ENCODE measurements at regions not wholly inside any gene's neighbourhood (a gene's known extent, or its start where the extent isn't known, plus 50 kb on each side); places are given as distances from the start of the nearest gene placed in this dataset.
"Not testable (repeated sequence)": the region's sequence is repeated elsewhere in the genome, so short reads cannot be mapped to it uniquely, and the experiment has no call there.

- H3K36me3 ChIP-seq (replicated peaks): no peaks in the 10 kb centered on the region
- H3K4me1 ChIP-seq: peaks cover 27% of the 10 kb centered on the region
- H3K27me3 ChIP-seq (ENCODE audit: low read depth): no peaks in the 10 kb centered on the region
- no peak overlapping the region for H3K4me3 ChIP-seq
- peak in 1 of 2 experiments; percentile 19 for DNase-seq (ENCODE audit: low spot score in 2 of 2)
- H3K9me3 ChIP-seq: no peaks in the 10 kb centered on the region
- in situ Hi-C loops (cut with MboI; ENCODE audit: low sequenced_read_pairs): no loop called here
Measured at GRCh38 chr2:39989888-39990287, 210.8 kb upstream of the THUMPD2 start.

- 0 out of 2 replicates have a peak, but pooled peaks cover 2% of the 10 kb centered on the region for H3K9me3 ChIP-seq
- H3K27me3 ChIP-seq (ENCODE audit: low read depth): no peaks in the 10 kb centered on the region
- H3K4me3 ChIP-seq: no peak overlapping the region
- no peak for DNase-seq (ENCODE audit: low spot score in 2 of 2)
- H3K36me3 ChIP-seq (replicated peaks): no peaks in the 10 kb centered on the region
- in situ Hi-C loops (cut with MboI; ENCODE audit: low sequenced_read_pairs): no loop called here
- H3K4me1 ChIP-seq: no peaks in the 10 kb centered on the region
Measured at GRCh38 chr2:39981883-39982311, 202.8 kb upstream of the THUMPD2 start.

- Histone ChIP-seq H3K9me3 (no peaks in the 10 kb centered on the region), H3K4me1 (no peaks in the 10 kb centered on the region), H3K36me3 (replicated peaks) (no peaks in the 10 kb centered on the region), H3K4me3 (no peak overlapping the region), H3K27me3 (ENCODE audit: low read depth) (no peaks in the 10 kb centered on the region)
- DNase-seq (ENCODE audit: low spot score in 2 of 2): no peak
- in situ Hi-C loops (cut with MboI; ENCODE audit: low sequenced_read_pairs): no loop called here
Measured at GRCh38 chr2:39975476-39976020, 196.5 kb upstream of the THUMPD2 start.

- Histone ChIP-seq H3K4me1 (0 out of 2 replicates have a peak, but pooled peaks cover 2% of the 10 kb centered on the region), H3K9me3 (no peaks in the 10 kb centered on the region), H3K27me3 (ENCODE audit: low read depth) (no peaks in the 10 kb centered on the region), H3K4me3 (no peak overlapping the region), H3K36me3 (replicated peaks) (no peaks in the 10 kb centered on the region)
- DNase-seq (ENCODE audit: low spot score in 2 of 2): no peak
- in situ Hi-C loops (cut with MboI; ENCODE audit: low sequenced_read_pairs): no loop called here
Measured at GRCh38 chr2:39968037-39968436, 189.0 kb upstream of the THUMPD2 start.

- DNase-seq (ENCODE audit: low spot score in 2 of 2); H3K36me3 ChIP-seq (replicated peaks); in situ Hi-C loops (cut with MboI; ENCODE audit: low sequenced_read_pairs); H3K27me3 ChIP-seq (ENCODE audit: low read depth); H3K4me1 ChIP-seq; H3K4me3 ChIP-seq; H3K9me3 ChIP-seq: not testable (repeated sequence)
Measured at GRCh38 chr2:39960681-39961080, 181.6 kb upstream of the THUMPD2 start.

- Histone ChIP-seq H3K27me3 (ENCODE audit: low read depth) (no peaks in the 10 kb centered on the region), H3K9me3 (no peaks in the 10 kb centered on the region), H3K36me3 (replicated peaks) (no peaks in the 10 kb centered on the region), H3K4me1 (no peaks in the 10 kb centered on the region; the same call in 1 of the 2 replicates), H3K4me3 (no peak overlapping the region)
- in situ Hi-C loops (cut with MboI; ENCODE audit: low sequenced_read_pairs): no loop called here
- no peak for DNase-seq (ENCODE audit: low spot score in 2 of 2)
Measured at GRCh38 chr2:39954346-39954745, 175.3 kb upstream of the THUMPD2 start.

GRCh38 chr2:39949131-39949530, 170.1 kb upstream of the THUMPD2 start:
- Histone ChIP-seq H3K4me1 (peaks cover 6% of the 10 kb centered on the region), H3K27me3 (ENCODE audit: low read depth) (no peaks in the 10 kb centered on the region), H3K36me3 (replicated peaks) (no peaks in the 10 kb centered on the region), H3K4me3 (no peak overlapping the region), H3K9me3 (no peaks in the 10 kb centered on the region)
- DNase-seq (ENCODE audit: low spot score in 2 of 2): peak in 1 of 2 experiments; percentile 13
- in situ Hi-C loops (cut with MboI; ENCODE audit: low sequenced_read_pairs): no loop called here

- Histone ChIP-seq H3K4me1 (peaks cover 6% of the 10 kb centered on the region), H3K36me3 (replicated peaks) (no peaks in the 10 kb centered on the region), H3K9me3 (no peaks in the 10 kb centered on the region), H3K27me3 (ENCODE audit: low read depth) (no peaks in the 10 kb centered on the region), H3K4me3 (no peak overlapping the region)
- in situ Hi-C loops (cut with MboI; ENCODE audit: low sequenced_read_pairs): no loop called here
- DNase-seq (ENCODE audit: low spot score in 2 of 2): no peak
Measured at GRCh38 chr2:39948016-39948719, 169.1 kb upstream of the THUMPD2 start.

- DNase-seq (ENCODE audit: low spot score in 2 of 2): no peak
- no peaks in the 10 kb centered on the region for H3K27me3 ChIP-seq (ENCODE audit: low read depth)
- H3K4me1 ChIP-seq: peaks cover 6% of the 10 kb centered on the region
- in situ Hi-C loops (cut with MboI; ENCODE audit: low sequenced_read_pairs): no loop called here
- H3K9me3 ChIP-seq: no peaks in the 10 kb centered on the region
- no peak overlapping the region for H3K4me3 ChIP-seq
- no peaks in the 10 kb centered on the region for H3K36me3 ChIP-seq (replicated peaks)
Measured at GRCh38 chr2:39947294-39948015, 168.4 kb upstream of the THUMPD2 start.

GRCh38 chr2:39942950-39943349, 163.9 kb upstream of the THUMPD2 start:
- in situ Hi-C loops (cut with MboI; ENCODE audit: low sequenced_read_pairs): no loop called here
- no peaks in the 10 kb centered on the region for H3K36me3 ChIP-seq (replicated peaks)
- no peaks in the 10 kb centered on the region for H3K27me3 ChIP-seq (ENCODE audit: low read depth)
- no peak for DNase-seq (ENCODE audit: low spot score in 2 of 2)
- no peaks in the 10 kb centered on the region for H3K9me3 ChIP-seq
- no peak overlapping the region for H3K4me3 ChIP-seq
- peaks cover 9% of the 10 kb centered on the region for H3K4me1 ChIP-seq

GRCh38 chr2:39938035-39938835, 159.2 kb upstream of the THUMPD2 start:
- no peaks in the 10 kb centered on the region for H3K36me3 ChIP-seq (replicated peaks)
- peaks cover 3% of the 10 kb centered on the region; the same call in 1 of the 2 replicates for H3K9me3 ChIP-seq
- in situ Hi-C loops (cut with MboI; ENCODE audit: low sequenced_read_pairs): no loop called here
- no peak overlapping the region for H3K4me3 ChIP-seq
- H3K4me1 ChIP-seq: peaks cover 9% of the 10 kb centered on the region
- H3K27me3 ChIP-seq (ENCODE audit: low read depth): no peaks in the 10 kb centered on the region
- no peak for DNase-seq (ENCODE audit: low spot score in 2 of 2)

- in situ Hi-C loops (cut with MboI; ENCODE audit: low sequenced_read_pairs): no loop called here
- no peak overlapping the region for H3K4me3 ChIP-seq
Measured at GRCh38 chr2:39937621-39938020, 158.6 kb upstream of the THUMPD2 start.

GRCh38 chr2:39934851-39935250, 155.8 kb upstream of the THUMPD2 start:
- Histone ChIP-seq H3K9me3 (peaks cover 3% of the 10 kb centered on the region; the same call in 1 of the 2 replicates), H3K4me3 (no peak overlapping the region), H3K36me3 (replicated peaks) (no peaks in the 10 kb centered on the region), H3K4me1 (peaks cover 9% of the 10 kb centered on the region), H3K27me3 (ENCODE audit: low read depth) (no peaks in the 10 kb centered on the region)
- no peak for DNase-seq (ENCODE audit: low spot score in 2 of 2)
- in situ Hi-C loops (cut with MboI; ENCODE audit: low sequenced_read_pairs): no loop called here

More at GRCh38 chr2:39937621-39938020, 158.6 kb upstream of the THUMPD2 start:
- H3K4me1 ChIP-seq: peaks cover 9% of the 10 kb centered on the region
- H3K36me3 ChIP-seq (replicated peaks): no peaks in the 10 kb centered on the region
- H3K27me3 ChIP-seq (ENCODE audit: low read depth): no peaks in the 10 kb centered on the region
- DNase-seq (ENCODE audit: low spot score in 2 of 2): no peak
- H3K9me3 ChIP-seq: peaks cover 3% of the 10 kb centered on the region; the same call in 1 of the 2 replicates

Measured in HAP-1 (cell line).